SU-DHL-6 (cell line): ENCODE measurements at regions not wholly inside any gene's neighbourhood (a gene's known extent, or its start where the extent isn't known, plus 50 kb on each side); places are given as distances from the start of the nearest gene placed in this dataset.

Experiments used
- H2AFZ ChIP-seq: fragments of 200-600 bp; sonication (generic); 2 replicates; pipeline ENCODE4 v1.6.1; 2014; ENCODE audit warnings: low read depth, mild to moderate bottlenecking, moderate library complexity, mixed read lengths, antibody characterized with exemption, low read length; ENCODE audit not compliant: severe bottlenecking
- H3F3A ChIP-seq: fragments of 200-600 bp; shearing (Covaris generic); 2 replicates; pipeline ENCODE4 v1.6.0; 2016; ENCODE audit warnings: antibody characterized with exemption, mild to moderate bottlenecking; ENCODE audit not compliant: insufficient read depth
- H3K27ac ChIP-seq: fragments of 200-600 bp; sonication (generic); 2 replicates; pipeline ENCODE4 v1.5.1; 2016; ENCODE audit warnings: low read depth, mild to moderate bottlenecking, low read length, moderate library complexity, mixed read lengths
- H3K27me3 ChIP-seq: fragments of 200-600 bp; sonication (generic), shearing (Covaris generic); 2 replicates; pipeline ENCODE4 v1.6.0; 2014; ENCODE audit warnings: mild to moderate bottlenecking, low read length
- H3K36me3 ChIP-seq: fragments of 200-600 bp; sonication (generic); 2 replicates; pipeline ENCODE4 v1.6.1; 2014; ENCODE audit warnings: mild to moderate bottlenecking, low read length, mixed read lengths
- H3K4me2 ChIP-seq: fragments of 300-600, 200-600 bp; shearing (Covaris generic), sonication (generic); 2 replicates; pipeline ENCODE4 v1.6.0; 2014; ENCODE audit warnings: low read length, low read depth, mild to moderate bottlenecking; ENCODE audit not compliant: poor library complexity, severe bottlenecking
- H3K4me3 ChIP-seq: fragments of 200-600 bp; sonication (generic); 2 replicates; pipeline ENCODE4 v1.5.1; 2014; ENCODE audit warnings: antibody characterized with exemption, low read length, mild to moderate bottlenecking, mixed read lengths; ENCODE audit not compliant: insufficient read depth, poor library complexity, severe bottlenecking
- H3K79me2 ChIP-seq: fragments of 200-600 bp; sonication (generic); 2 replicates; pipeline ENCODE4 v1.6.1; 2014; ENCODE audit warnings: mild to moderate bottlenecking, low read length, moderate library complexity; ENCODE audit not compliant: insufficient read depth
- H3K9ac ChIP-seq: fragments of 200-600 bp; sonication (generic); 2 replicates; pipeline ENCODE4 v1.7.0; 2014; ENCODE audit warnings: mild to moderate bottlenecking, low read length
- H3K9me2 ChIP-seq: fragments of 200-600 bp; sonication (generic); replicated peaks from 2 replicates; pipeline ENCODE4 v1.6.1; 2014; ENCODE audit warnings: low read length; ENCODE audit not compliant: insufficient read depth
- H3K9me3 ChIP-seq: fragments of 200-600 bp; sonication (generic); 2 replicates; pipeline ENCODE4 v1.6.1; 2014; ENCODE audit warnings: low read length, mixed read lengths; ENCODE audit not compliant: insufficient read depth
- H4K20me1 ChIP-seq: fragments of 200-600 bp; sonication (generic); 2 replicates; pipeline ENCODE4 v1.6.1; 2014; ENCODE audit warnings: low read depth, mild to moderate bottlenecking, antibody characterized with exemption, low read length, moderate library complexity, mixed read lengths
- CTCF ChIP-seq: fragments of 200-600 bp; sonication (generic); IDR thresholded peaks from one replicate; pipeline ENCODE4 v1.5.1; 2017; ENCODE audit warnings: antibody characterized with exemption, mild to moderate bottlenecking, low read length, moderate library complexity; ENCODE audit not compliant: insufficient read depth, poor library complexity, severe bottlenecking
- EZH2phosphoT487 ChIP-seq: fragments of 200-600 bp; sonication (generic), shearing (Covaris generic); conservative IDR thresholded peaks from 2 replicates; pipeline ENCODE4 v1.6.1; 2018; ENCODE audit warnings: mild to moderate bottlenecking, antibody characterized with exemption, low read length, moderate library complexity, mixed read lengths

- TF ChIP-seq EZH2phosphoT487 = no peak
- peak; percentile 22 for TF ChIP-seq CTCF
- no peak overlapping the region for H3K27ac ChIP-seq
Observed at GRCh38 chr3:153970741-153971347, 150.3 kb upstream of the ARHGEF26 start.

GRCh38 chr3:153972862-153973261, 148.3 kb upstream of the ARHGEF26 start:
- Histone ChIP-seq H3K27ac (no peak overlapping the region), H3K9ac (no peak overlapping the region), H3K9me3 (no peaks in the 10 kb centered on the region), H4K20me1 (no peaks in the 10 kb centered on the region), H3K36me3 (no peaks in the 10 kb centered on the region), H3K4me2 (no peak overlapping the region), H3K4me3 (no peak overlapping the region), H3K9me2 (no peaks in the 10 kb centered on the region), H2AFZ (no peak overlapping the region), H3K27me3 (no peaks in the 10 kb centered on the region), H3F3A (no peaks in the 10 kb centered on the region), H3K79me2 (no peaks in the 10 kb centered on the region)
- no peak for TF ChIP-seq CTCF
- no peak for TF ChIP-seq EZH2phosphoT487

More at GRCh38 chr3:153970741-153971347, 150.3 kb upstream of the ARHGEF26 start:
- no peaks in the 10 kb centered on the region for H3K9me2 ChIP-seq
- no peak overlapping the region for H2AFZ ChIP-seq
- H3K4me2 ChIP-seq = no peak overlapping the region
- H3K9ac ChIP-seq = no peak overlapping the region
- H3F3A ChIP-seq = no peaks in the 10 kb centered on the region
- no peaks in the 10 kb centered on the region for H4K20me1 ChIP-seq
- no peaks in the 10 kb centered on the region for H3K9me3 ChIP-seq
- no peaks in the 10 kb centered on the region for H3K36me3 ChIP-seq
- H3K27me3 ChIP-seq = no peaks in the 10 kb centered on the region
- no peaks in the 10 kb centered on the region for H3K79me2 ChIP-seq
- H3K4me3 ChIP-seq = no peak overlapping the region

- no peaks in the 10 kb centered on the region for H3K79me2 ChIP-seq
- H3F3A ChIP-seq = no peaks in the 10 kb centered on the region
- no peak overlapping the region for H3K9ac ChIP-seq
- H3K4me3 ChIP-seq = no peak overlapping the region
- H3K27me3 ChIP-seq = no peaks in the 10 kb centered on the region
- H2AFZ ChIP-seq = no peak overlapping the region
- no peak overlapping the region for H3K4me2 ChIP-seq
- no peaks in the 10 kb centered on the region for H3K36me3 ChIP-seq
- TF ChIP-seq EZH2phosphoT487 = no peak
- no peak for TF ChIP-seq CTCF
- no peak overlapping the region for H3K27ac ChIP-seq
- H3K9me3 ChIP-seq = no peaks in the 10 kb centered on the region
- H3K9me2 ChIP-seq = no peaks in the 10 kb centered on the region
- H4K20me1 ChIP-seq = no peaks in the 10 kb centered on the region
Observed at GRCh38 chr3:153973722-153974265, 147.4 kb upstream of the ARHGEF26 start.
